Duodenal mucosa (tissue), 2 donors: ENCODE measurements at regions not wholly inside any gene's neighbourhood (a gene's known extent, or its start where the extent isn't known, plus 50 kb on each side); places are given as distances from the start of the nearest gene placed in this dataset.

Experiments
- H3K27ac ChIP-seq: one replicate; pipeline ENCODE4 v1.7.0; 2013; ENCODE audit warnings: low read depth, low read length
- H3K27me3 ChIP-seq, 2 donors: one replicate each; pipeline ENCODE4 v1.7.0; 2013; ENCODE audit warnings: low read length in 2 of 2, control low read depth in 1 of 2; ENCODE audit not compliant: insufficient read depth in 2 of 2, control insufficient read depth in 1 of 2
- H3K36me3 ChIP-seq, 2 donors: one replicate each; pipeline ENCODE4 v1.7.0; 2013; ENCODE audit warnings: low read length in 2 of 2, control low read depth in 1 of 2; ENCODE audit not compliant: insufficient read depth in 2 of 2, control insufficient read depth in 1 of 2
- H3K4me1 ChIP-seq, 2 donors: one replicate each; pipeline ENCODE4 v1.7.0; 2013; ENCODE audit warnings: low read length in 2 of 2, control low read depth in 1 of 2; ENCODE audit not compliant: insufficient read depth in 2 of 2, control insufficient read depth in 1 of 2
- H3K4me3 ChIP-seq, 2 donors: one replicate each; pipeline ENCODE4 v1.7.0; 2013; ENCODE audit warnings: low read length in 2 of 2, low read depth in 1 of 2
- H3K9ac ChIP-seq, 2 donors: one replicate each; pipeline ENCODE4 v1.7.0; 2013; ENCODE audit warnings: low read length in 2 of 2, low read depth in 1 of 2
- H3K9me3 ChIP-seq, 2 donors: one replicate each; pipeline ENCODE4 v1.7.0; 2013; ENCODE audit warnings: low read length in 2 of 2, control low read depth in 1 of 2; ENCODE audit not compliant: control insufficient read depth in 1 of 2

DNA sequence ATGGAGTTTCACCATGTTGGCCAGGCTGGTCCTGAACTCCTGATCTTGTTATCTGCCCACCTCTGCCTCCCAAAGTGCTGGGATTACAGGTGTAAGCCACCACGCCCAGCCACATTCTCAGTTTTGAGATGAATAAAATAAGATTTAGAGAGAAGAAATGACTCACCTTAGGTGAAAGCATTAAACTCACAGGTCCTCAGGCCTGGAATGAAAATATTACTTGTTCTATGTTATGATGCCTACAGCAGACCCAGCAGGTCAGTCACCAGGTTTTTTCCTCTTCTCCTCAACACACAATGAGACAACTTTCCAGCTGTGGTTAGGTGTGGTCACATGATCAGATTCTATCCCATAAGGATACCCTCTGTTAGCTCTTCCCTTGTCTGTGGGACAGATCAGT lies 150.3 kb downstream of the C16orf95 start:
- H3K9me3 ChIP-seq, result no peaks in the 10 kb centered on the region
- no peak overlapping the region for H3K27ac ChIP-seq
- no peak overlapping the region for H3K4me3 ChIP-seq
- no peaks in the 10 kb centered on the region for H3K27me3 ChIP-seq
- H3K36me3 ChIP-seq, result no peaks in the 10 kb centered on the region
- H3K4me1 ChIP-seq, result no peaks in the 10 kb centered on the region
- H3K9ac ChIP-seq, result no peak overlapping the region

DNA sequence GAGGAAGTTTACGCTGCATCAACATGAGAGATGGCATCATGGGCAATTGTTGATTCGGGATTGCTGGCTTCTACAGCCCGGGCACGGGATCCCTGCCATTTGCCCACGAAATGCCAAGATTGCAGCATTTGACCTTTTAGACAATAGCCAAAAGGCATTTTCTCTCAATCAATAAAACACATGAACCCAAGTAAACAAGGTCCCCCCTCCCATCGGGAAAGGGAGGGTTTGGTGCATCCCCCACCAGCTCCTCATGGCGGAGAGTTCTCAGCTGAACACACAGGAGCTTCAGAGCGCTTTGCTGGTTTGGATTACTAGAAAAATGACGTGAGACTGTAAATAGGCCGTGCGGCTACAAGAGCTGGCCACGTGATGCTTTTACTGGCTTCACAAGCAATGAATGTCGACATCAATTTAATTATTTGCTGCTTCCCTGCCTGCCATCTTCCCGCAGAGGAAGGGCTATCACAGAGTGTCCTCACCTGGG lies 147.6 kb downstream of the C16orf95 start:
- H3K4me3 ChIP-seq, result no peak overlapping the region
- H3K27ac ChIP-seq, result no peak overlapping the region
- H3K36me3 ChIP-seq, result no peaks in the 10 kb centered on the region
- H3K27me3 ChIP-seq, result no peaks in the 10 kb centered on the region
- H3K9ac ChIP-seq, result no peak overlapping the region
- no peaks in the 10 kb centered on the region for H3K4me1 ChIP-seq
- H3K9me3 ChIP-seq, result no peaks in the 10 kb centered on the region

GRCh38 chr16:87170310-87170709 lies 146.9 kb downstream of the C16orf95 start:
- no peak overlapping the region for H3K27ac ChIP-seq
- H3K27me3 ChIP-seq, result no peaks in the 10 kb centered on the region
- no peaks in the 10 kb centered on the region for H3K9me3 ChIP-seq
- no peaks in the 10 kb centered on the region for H3K36me3 ChIP-seq
- no peaks in the 10 kb centered on the region for H3K4me1 ChIP-seq
- no peak overlapping the region for H3K9ac ChIP-seq
- H3K4me3 ChIP-seq, result no peak overlapping the region

DNA sequence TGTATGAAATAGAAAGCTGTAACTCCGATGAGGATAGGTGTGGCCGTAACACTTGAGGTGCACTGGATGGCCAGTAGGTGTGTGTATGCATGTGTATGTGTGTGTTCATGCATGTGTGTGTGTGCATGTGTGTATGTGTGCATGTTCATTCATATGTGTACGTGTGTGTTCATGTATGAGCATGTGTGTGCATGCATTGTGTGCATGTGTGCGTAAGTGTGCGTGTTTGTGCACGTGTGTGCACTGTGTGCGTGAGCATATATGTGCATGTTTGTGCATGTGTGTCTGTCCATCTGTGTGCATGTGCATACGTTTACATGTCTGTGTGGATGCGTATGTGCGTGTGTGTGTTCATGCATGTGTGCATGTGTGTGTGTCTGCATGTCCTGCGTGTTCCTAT lies 145.5 kb downstream of the C16orf95 start:
- no peaks in the 10 kb centered on the region for H3K4me1 ChIP-seq
- H3K27me3 ChIP-seq, result no peaks in the 10 kb centered on the region
- H3K9ac ChIP-seq, result no peak overlapping the region

DNA sequence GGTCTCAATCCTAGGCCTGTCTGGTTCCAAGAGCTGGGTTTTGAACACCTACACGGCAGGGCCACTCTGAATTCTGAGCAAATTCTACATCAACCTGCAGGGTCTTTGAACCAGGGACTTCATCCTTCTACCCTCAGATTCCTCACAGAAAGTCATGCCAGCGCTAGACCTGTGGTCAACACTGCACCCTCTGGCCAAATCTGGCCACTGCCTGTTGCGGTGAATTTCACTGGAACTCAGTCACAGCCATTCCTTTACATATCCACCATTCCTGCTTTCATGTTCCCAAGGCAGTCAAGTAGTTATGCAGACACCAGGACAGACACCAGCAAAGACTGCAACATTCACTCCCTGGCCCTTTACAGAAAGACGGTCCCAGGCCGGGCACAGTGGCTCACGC lies 144.6 kb downstream of the C16orf95 start:
- Histone ChIP-seq H3K27ac (no peak overlapping the region), H3K9me3 (no peaks in the 10 kb centered on the region), H3K9ac (no peak overlapping the region), H3K4me1 (no peaks in the 10 kb centered on the region), H3K27me3 (no peaks in the 10 kb centered on the region), H3K36me3 (no peaks in the 10 kb centered on the region), H3K4me3 (no peak overlapping the region)

More for the DNA sequence above, 145.5 kb downstream of the C16orf95 start:
- H3K4me3 ChIP-seq, result no peak overlapping the region
- H3K27ac ChIP-seq, result no peak overlapping the region
- H3K36me3 ChIP-seq, result no peaks in the 10 kb centered on the region
- H3K9me3 ChIP-seq, result no peaks in the 10 kb centered on the region

- Histone ChIP-seq H3K9me3 (no peaks in the 10 kb centered on the region), H3K4me3 (no peak overlapping the region), H3K27ac (no peak overlapping the region), H3K27me3 (no peaks in the 10 kb centered on the region), H3K36me3 (no peaks in the 10 kb centered on the region), H3K4me1 (peaks cover 0 to 4% of the 10 kb centered on the region in 2 donors), H3K9ac (no peak overlapping the region)
Observed at GRCh38 chr16:87173294-87173893, 143.8 kb downstream of the C16orf95 start.

DNA sequence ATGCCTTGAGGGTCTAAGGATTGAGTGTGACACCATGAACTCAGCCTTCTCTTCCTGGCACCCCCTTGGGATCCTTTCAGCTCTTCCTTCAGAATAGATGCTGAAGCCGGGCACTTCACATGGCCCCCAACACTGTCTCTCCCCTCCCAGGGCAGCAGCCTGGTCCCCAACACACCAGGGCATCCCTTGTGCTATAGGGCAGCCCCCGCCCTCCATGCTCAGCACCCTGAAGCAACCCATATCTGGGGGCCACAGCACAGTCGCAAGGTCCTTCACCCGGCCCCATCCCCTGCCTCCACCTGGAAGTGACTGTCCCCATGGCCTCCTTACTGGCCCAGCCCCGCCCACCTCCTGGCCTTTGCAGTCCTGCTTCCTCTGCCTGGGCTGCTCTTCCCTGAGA lies 143.1 kb downstream of the C16orf95 start:
- Histone ChIP-seq H3K36me3 (no peaks in the 10 kb centered on the region), H3K9me3 (no peaks in the 10 kb centered on the region), H3K27ac (no peak overlapping the region), H3K4me1 (peaks cover 0 to 4% of the 10 kb centered on the region in 2 donors), H3K9ac (no peak overlapping the region), H3K27me3 (no peaks in the 10 kb centered on the region), H3K4me3 (no peak overlapping the region)

DNA sequence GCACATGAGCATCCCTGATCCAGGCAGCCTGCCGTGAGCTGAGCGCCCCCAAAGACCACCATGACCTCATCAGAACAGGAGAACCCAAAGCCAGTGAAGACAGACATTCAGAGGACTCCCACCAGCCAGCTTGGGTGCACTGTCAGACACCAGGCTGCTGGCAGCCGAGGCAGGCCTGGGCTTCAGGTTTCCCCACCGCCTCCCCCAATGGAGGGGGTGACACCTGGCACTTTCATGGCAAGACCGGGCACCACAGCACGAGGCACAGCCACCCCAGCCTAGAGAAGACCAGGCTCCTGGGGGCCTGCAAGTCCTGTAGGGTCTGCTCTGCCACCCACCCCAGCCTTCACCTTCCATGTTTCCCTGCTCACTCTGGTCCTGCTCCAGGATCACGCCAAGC lies 140.5 kb downstream of the C16orf95 start:
- Histone ChIP-seq H3K9me3 (no peaks in the 10 kb centered on the region), H3K4me1 (peaks cover 0 to 4% of the 10 kb centered on the region in 2 donors), H3K9ac (no peak overlapping the region), H3K36me3 (no peaks in the 10 kb centered on the region), H3K27ac (no peak overlapping the region), H3K27me3 (no peaks in the 10 kb centered on the region), H3K4me3 (no peak overlapping the region)

DNA sequence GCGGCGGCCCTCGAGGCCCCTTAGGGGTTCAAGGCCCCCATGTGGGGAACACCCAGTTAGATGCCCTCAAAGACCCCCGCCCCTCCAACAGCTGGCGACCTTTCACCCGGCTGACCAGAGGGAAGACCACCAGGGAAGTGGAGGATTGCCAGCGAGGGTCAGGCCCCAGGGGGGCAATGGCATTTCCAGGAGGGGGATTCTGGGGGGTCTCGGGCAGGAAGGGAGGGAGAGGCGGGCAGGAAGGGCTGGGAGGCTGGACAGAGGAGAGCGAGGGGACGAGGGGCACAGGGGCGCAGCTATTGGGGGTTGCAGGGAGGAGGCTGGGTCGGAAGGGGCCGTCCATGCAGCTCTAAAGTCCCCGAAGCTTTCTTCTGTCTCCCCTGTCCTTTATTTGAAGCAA lies 139.5 kb downstream of the C16orf95 start:
- Histone ChIP-seq H3K27me3 (no peaks in the 10 kb centered on the region), H3K4me1 (peaks cover 0 to 4% of the 10 kb centered on the region in 2 donors), H3K4me3 (no peak overlapping the region), H3K9ac (no peak overlapping the region), H3K36me3 (no peaks in the 10 kb centered on the region), H3K27ac (no peak overlapping the region), H3K9me3 (no peaks in the 10 kb centered on the region)

GRCh38 chr16:87178177-87178863 lies 138.9 kb downstream of the C16orf95 start:
- Histone ChIP-seq H3K27me3 (no peaks in the 10 kb centered on the region), H3K9ac (no peak overlapping the region), H3K9me3 (no peaks in the 10 kb centered on the region), H3K4me1 (peaks cover 0 to 4% of the 10 kb centered on the region in 2 donors), H3K27ac (no peak overlapping the region), H3K36me3 (no peaks in the 10 kb centered on the region), H3K4me3 (no peak overlapping the region)
